ENCODE measurements at regions not wholly inside any gene's neighbourhood (a gene's known extent, or its start where the extent isn't known, plus 50 kb on each side); places are given as distances from the start of the nearest gene placed in this dataset.

DNA sequence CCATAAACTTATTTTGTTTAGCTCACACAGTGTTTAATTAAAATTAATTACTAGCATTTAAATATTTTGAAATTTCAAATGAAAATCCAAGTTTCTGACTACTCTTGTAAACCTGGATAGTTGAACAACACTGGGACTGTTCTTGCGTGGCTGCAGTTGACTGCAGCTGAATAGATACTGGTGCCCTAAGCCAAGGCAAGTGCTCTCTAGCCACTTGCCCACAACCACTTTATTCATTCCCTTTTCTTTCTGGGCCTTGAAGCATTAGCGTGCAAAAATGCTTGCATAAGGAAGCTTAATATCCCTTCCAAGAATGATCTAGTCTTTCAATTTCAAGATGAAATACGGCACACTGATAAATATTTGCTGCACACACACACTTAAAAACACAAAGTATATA lies 676.0 kb upstream of the MARCKS start:
- intact Hi-C loops (cut with micrococcal nuclease), result no loop called here

DNA sequence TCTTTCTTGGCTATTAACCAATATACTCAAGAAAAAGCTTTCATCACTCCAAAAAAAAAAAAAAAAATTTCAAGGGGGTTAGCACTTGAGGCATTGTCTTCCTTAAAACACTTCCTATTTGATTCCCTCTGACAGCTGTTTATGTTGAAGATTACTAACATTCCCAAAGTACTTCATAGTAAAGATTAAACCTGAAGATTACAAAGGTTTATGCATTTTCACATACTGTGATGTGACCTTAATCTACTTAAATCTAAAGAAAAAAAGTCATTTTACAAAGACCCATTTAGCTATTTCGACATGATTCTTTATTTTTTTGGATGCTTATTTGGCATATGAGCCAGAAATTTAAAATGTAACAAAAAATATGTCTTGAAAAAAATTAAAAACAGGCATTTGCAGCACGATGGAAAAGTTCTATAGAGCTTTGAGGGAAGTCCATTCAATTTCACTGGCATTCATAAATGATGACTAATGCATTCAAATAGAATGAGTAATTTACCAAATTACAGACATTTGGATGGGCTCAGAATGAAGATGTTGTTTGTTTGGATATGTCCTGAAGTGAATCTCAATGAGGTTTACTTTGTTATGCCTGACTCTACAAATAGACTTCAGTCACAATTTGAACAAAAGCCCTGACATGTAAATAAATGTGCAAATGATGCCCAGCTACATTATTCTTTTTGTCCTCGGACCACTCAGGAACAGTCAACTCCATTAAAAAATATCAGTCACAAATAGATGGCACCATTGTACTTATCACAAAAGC lies 674.6 kb upstream of the MARCKS start:
- TF ChIP-seq FOSL1 (IDR thresholded peaks at IDR 0.05; ENCODE audit: low read depth) (peak; percentile 25; the same call in 1 of the 2 replicates), EZH2 (IDR thresholded peaks at IDR 0.05) (no peak)
- no peaks in the 10 kb centered on the region for H4K20me1 ChIP-seq (ENCODE audit: insufficient read depth)
- peaks cover 0 to 7% of the 10 kb centered on the region in 2 experiments; a peak in 2 of 4 replicates for H3K4me1 ChIP-seq (ENCODE audit: control insufficient read depth in 1 of 2, insufficient read depth in 2 of 2, low read length in 2 of 2)
- intact Hi-C loops (cut with micrococcal nuclease), result no loop called here
- no peaks in the 10 kb centered on the region for H3K9me3 ChIP-seq (ENCODE audit: control insufficient read depth in 1 of 2, insufficient read depth in 1 of 2, low read depth in 1 of 2, low read length in 2 of 2)
- H3K27me3 ChIP-seq (ENCODE audit: insufficient read depth, low read length), result no peaks in the 10 kb centered on the region
- no peaks in the 10 kb centered on the region for H3K9me2 ChIP-seq (ENCODE audit: insufficient read depth)
- DNase-seq (ENCODE audit: low read depth, low spot score) (no peak), ATAC-seq (no peak)
- H3K79me2 ChIP-seq (ENCODE audit: insufficient read depth, low read length), result no peaks in the 10 kb centered on the region
- POLR2A ChIA-PET, result no interaction called here
- BruUV-seq (replicated peaks), result no TSS peak
- RAD21 ChIA-PET (ENCODE audit: low non-redundant PET in 1 of 2, low total read pairs in 2 of 2, uncharacterized antibody in 2 of 2, unreplicated experiment in 2 of 2), result no interaction called here
- H3K36me3 ChIP-seq (ENCODE audit: control insufficient read depth in 1 of 2, insufficient read depth in 2 of 2, low read length in 2 of 2), result no peaks in the 10 kb centered on the region
- H3K9ac ChIP-seq (ENCODE audit: low read length), result no peak overlapping the region
- peak overlapping the region; percentile 75 for H2AFZ ChIP-seq (ENCODE audit: low read depth, low read length, poor library complexity, severe bottlenecking)
- no peak overlapping the region for H3K27ac ChIP-seq (ENCODE audit: low read depth, low read length)
- CTCF ChIA-PET, result no interaction called here
- peak overlapping the region; percentile 6; the same call in 1 of the 2 replicates for H3K4me2 ChIP-seq (ENCODE audit: low read length)
- no peak overlapping the region for H3K4me3 ChIP-seq (replicated peaks in 1 of 2; ENCODE audit: low read depth in 1 of 2, low read length in 2 of 2)

More for the DNA sequence above, 676.0 kb upstream of the MARCKS start:
- ATAC-seq, result no peak
- ChIA-PET RAD21 (ENCODE audit: low non-redundant PET in 1 of 2, low total read pairs in 2 of 2, uncharacterized antibody in 2 of 2, unreplicated experiment in 2 of 2) (no interaction called here), CTCF (no interaction called here), POLR2A (no interaction called here)
- Histone ChIP-seq H2AFZ (ENCODE audit: low read depth, low read length, poor library complexity, severe bottlenecking) (no peak overlapping the region), H3K4me3 (replicated peaks in 1 of 2; ENCODE audit: low read depth in 1 of 2, low read length in 2 of 2) (no peak overlapping the region), H3K9me2 (ENCODE audit: insufficient read depth) (no peaks in the 10 kb centered on the region), H3K27ac (ENCODE audit: low read depth, low read length) (no peak overlapping the region), H3K79me2 (ENCODE audit: insufficient read depth, low read length) (no peaks in the 10 kb centered on the region), H3K4me1 (ENCODE audit: control insufficient read depth in 1 of 2, insufficient read depth in 2 of 2, low read length in 2 of 2) (peaks cover 0 to 7% of the 10 kb centered on the region in 2 experiments; a peak in 2 of 4 replicates), H3K9me3 (ENCODE audit: control insufficient read depth in 1 of 2, insufficient read depth in 1 of 2, low read depth in 1 of 2, low read length in 2 of 2) (no peaks in the 10 kb centered on the region), H3K36me3 (ENCODE audit: control insufficient read depth in 1 of 2, insufficient read depth in 2 of 2, low read length in 2 of 2) (no peaks in the 10 kb centered on the region), H4K20me1 (ENCODE audit: insufficient read depth) (no peaks in the 10 kb centered on the region), H3K9ac (ENCODE audit: low read length) (no peak overlapping the region), H3K4me2 (ENCODE audit: low read length) (no peak overlapping the region), H3K27me3 (ENCODE audit: insufficient read depth, low read length) (no peaks in the 10 kb centered on the region)
- TF ChIP-seq ZFX (IDR thresholded peaks at IDR 0.05), result no peak
- no peak for TF ChIP-seq SP1 (IDR thresholded peaks at IDR 0.05; ENCODE audit: low read depth)
- no peak for TF ChIP-seq EZH2phosphoT487 (IDR thresholded peaks at IDR 0.05; ENCODE audit: borderline replicate concordance)
- no peak for TF ChIP-seq CEBPB (IDR thresholded peaks at IDR 0.05; ENCODE audit: low read depth)
- TF ChIP-seq, protein P1, sequence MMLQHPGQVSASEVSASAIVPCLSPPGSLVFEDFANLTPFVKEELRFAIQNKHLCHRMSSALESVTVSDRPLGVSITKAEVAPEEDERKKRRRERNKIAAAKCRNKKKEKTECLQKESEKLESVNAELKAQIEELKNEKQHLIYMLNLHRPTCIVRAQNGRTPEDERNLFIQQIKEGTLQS (IDR thresholded peaks at IDR 0.05), result no peak
- TF ChIP-seq ELF1 (IDR thresholded peaks at IDR 0.05; ENCODE audit: borderline replicate concordance, low read depth), result no peak
- TF ChIP-seq SIN3A (IDR thresholded peaks at IDR 0.05; ENCODE audit: low read depth), result no peak
- no peak for DNase-seq (ENCODE audit: low read depth, low spot score)
- no TSS peak for BruUV-seq (replicated peaks)
